Left lobe of liver (tissue), 2 donors: ENCODE measurements at regions not wholly inside any gene's neighbourhood (a gene's known extent, or its start where the extent isn't known, plus 50 kb on each side); places are given as distances from the start of the nearest gene placed in this dataset.

ENCODE experiments used
- ATAC-seq: fragments of 200-7000 bp; cut with Tn5 transposase; one replicate; pipeline ENCODE4 v1.9.1; 2020; ENCODE audit warnings: mild to moderate bottlenecking, moderate library complexity
- DNase-seq: peaks from one replicate; pipeline ENCODE4 v3.0.0-alpha.2; 2020; ENCODE audit warnings: low spot score
- donor health status: DM: no; HTN: no; CAD: no; lungs with moderate emphysema.
- donor health status: DM: no; HTN: yes; CAD: no.

DNA sequence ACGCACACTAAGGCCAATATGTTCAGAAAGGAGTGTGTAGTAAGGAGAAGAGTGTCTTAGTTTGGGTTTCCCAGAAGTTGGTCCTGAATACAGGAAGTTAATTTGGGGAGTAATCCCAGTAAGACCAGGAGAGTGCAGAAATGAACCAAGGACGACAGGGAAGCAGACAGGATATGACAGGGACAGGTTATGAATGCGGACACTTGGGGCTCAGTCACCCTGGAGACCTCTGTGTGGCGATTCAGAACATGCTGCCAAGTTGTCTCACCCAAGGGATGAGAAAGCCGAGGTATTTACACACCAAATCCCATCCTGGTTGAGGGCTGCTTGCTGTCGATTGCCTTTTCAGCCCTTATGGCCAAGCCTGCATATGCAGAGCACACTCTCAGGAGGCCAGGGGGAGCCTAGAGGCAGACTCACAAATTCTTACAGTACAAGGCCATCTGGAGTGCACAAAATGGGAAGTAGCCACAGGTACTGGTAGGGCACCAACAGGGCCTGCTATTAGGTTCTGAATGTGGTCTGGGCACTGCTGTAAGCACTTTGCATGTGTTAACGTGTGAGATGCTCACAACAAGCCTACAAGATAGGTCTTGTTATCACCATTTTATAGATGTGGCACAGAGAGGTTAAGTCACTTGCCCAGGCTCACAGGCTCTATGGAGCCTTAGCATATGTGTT lies 233.1 kb upstream of the ANKRD55 start:
- no peak for ATAC-seq
- no peak for DNase-seq

- DNase-seq (no peak), ATAC-seq (no peak)
Observed at GRCh38 chr5:56465769-56466135, 232.6 kb upstream of the ANKRD55 start.

- DNase-seq: no peak
- no peak for ATAC-seq
Observed at GRCh38 chr5:56464935-56465768, 232.0 kb upstream of the ANKRD55 start.

DNA sequence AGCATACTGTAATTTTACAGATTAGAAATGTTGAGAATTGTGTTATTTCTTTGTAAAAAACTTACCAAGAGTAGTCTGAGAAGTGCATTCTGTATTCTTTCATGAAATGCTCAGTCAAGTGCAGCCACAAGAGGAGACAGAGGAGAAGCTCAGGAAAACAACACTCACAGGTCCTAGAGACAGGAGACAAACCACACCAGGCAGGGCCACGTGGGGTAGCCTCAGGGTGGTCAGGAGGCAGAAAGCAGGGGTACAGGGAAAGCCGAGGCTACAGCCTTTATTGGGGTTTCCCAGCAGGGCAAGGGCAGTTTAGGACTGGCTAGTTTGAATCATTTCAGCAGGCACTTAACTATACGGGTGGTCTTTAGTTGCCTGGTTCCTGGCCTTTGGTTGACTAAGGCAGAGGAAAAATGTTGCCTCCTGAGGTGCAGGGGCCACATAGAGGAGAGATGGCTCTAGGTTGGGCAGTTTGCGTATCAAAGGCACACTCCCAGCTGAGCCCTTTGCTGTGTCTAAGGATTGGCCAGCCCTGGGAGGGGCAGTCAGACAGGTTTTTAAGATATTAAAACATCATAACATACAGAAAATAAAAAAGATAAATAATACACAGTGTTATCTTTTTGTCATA lies 230.9 kb upstream of the ANKRD55 start:
- DNase-seq (no peak), ATAC-seq (no peak)

DNA sequence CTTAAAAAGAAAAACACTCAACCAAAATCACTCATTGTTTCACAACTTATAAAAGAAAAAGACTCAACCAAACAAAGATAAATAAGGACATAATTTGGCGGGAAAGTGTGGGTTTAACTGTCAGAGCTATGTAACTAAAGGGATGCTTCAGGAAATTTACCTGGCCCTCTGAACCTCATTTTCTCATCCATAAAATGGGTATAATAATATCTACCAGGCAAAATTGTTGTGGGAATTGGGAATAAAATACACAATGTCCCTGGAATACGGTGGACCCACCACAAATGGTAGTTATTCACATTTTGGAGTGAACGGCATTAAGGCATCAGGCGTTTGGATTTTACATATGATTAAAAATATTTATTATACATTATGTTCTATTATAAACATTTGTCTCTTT lies 228.5 kb upstream of the ANKRD55 start:
- DNase-seq (no peak), ATAC-seq (no peak)

DNA sequence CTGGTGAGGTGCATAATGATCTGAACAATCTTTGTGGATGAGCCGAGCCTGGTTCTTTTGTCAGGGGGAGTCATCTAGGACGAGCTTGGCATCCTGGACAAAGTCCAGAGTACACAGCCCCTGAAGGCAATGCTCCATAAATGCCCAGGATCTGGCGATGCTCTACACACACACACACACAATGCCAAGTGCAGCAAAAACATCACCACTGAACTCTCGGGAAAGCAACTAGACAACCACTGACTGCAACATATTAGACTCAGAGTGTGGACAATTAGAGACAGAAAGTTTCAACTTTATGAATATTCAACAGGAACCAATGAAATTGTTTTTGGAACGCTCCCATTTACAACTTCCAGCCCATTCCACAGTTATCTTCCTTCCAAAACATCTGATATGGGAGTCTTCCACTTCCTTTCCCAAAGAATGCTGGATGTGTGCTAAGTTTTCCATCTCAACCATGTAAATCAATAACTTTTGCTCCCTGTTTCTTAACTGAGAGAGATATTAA lies 227.6 kb upstream of the ANKRD55 start:
- ATAC-seq (no peak), DNase-seq (no peak)

DNA sequence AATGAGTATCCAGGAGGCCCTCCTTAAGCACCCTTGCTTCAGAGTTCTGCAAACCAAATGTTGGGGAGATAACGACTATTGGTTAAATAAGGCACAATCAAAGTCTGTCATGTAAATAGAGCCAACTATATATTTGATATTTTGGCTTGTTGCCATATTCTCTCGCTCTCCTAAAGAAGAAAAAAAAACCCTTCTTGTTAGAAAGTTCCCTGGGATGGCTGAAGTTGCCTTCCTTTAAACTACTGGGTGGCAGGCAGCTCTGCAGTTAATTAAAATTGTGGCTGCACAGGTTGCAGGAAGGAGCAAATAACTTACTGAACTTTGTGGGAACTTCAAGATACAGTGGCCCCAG lies 227.0 kb upstream of the ANKRD55 start:
- ATAC-seq (no peak), DNase-seq (no peak)

DNA sequence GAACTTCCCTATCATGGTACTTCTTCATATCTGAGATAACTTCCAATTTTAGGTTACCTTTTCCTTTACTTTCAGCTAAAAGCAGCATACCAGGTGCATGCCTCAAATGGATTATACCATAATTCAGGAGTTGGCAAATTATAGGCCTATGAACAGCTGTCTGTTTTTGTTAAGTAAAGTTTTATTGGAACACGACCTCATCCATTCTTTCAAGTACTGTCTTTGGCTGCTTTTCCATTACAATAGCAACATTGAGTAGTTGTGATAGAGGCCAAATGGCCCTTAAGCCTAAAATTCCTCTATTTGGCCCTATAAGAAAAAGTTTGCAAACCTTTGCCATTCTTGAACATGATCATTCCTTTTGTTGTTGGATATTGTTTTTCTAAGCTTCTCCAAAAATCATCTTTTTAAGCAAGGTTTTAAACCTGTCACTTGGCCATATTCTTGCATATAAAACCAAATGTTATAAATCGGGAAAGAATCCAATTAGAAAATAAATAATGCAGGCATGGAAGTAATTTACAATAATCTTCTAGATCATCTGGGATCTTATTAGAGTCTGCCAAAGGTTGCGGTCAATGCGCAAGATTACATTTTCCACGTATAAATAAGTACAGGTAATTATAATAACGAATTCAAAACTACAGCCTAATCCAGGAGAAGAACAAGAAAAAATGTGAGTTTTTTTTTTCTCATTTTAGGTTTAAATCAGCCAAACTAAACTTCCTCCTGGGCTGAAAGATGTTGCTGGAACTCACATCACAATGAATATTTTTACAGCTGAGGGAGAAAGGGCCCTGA lies 226.5 kb upstream of the ANKRD55 start:
- DNase-seq (no peak), ATAC-seq (no peak)

- ATAC-seq (no peak), DNase-seq (no peak)
Observed at GRCh38 chr5:56457887-56458812, 225.0 kb upstream of the ANKRD55 start.

DNA sequence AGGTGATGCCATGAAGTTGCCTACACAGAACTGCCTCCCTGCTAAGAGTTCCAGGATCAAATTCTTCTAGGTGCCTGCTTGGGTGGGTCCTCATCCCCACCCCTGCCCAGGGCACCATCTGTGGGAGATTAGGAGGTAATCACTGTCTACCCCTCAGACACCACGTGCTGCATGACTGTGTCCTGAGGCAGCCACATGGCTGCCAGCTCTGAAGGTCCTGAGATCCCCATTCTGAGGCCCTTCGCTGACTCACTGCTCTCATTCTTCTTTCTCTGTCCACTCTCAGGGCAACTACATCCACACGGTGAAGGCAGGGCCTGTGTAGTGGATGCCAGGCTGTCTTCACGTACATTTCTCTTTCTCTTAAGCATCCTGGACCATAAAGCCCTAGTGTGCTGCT lies 222.9 kb upstream of the ANKRD55 start:
- ATAC-seq: no peak
- DNase-seq: no peak

DNA sequence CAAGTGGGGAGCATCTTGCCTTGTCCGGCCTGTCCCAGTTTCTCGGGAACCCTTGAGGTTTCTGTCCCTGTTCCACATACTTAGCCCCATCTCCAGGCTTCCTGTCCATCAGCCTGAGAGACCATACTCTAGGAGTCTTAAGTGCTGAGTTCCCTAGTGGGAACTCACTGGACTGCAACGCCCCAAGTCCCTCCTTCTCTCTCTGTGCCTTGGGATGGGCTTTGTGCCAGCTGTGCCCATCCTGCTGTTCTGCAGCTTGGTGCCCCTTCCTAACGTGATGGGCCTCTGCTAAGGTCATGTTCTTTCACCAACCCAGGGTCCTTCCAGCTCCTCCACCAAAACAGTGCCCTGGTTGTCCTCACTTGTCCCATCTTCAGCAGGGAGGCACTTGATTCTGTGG lies 222.3 kb upstream of the ANKRD55 start:
- ATAC-seq (no peak), DNase-seq (peak; percentile 22)

- DNase-seq (peak; percentile 45), ATAC-seq (no peak)
Observed at GRCh38 chr5:56454219-56454862, 221.2 kb upstream of the ANKRD55 start.

- no peak for ATAC-seq
- DNase-seq: peak; percentile 21
Observed at GRCh38 chr5:56451742-56452141, 218.6 kb upstream of the ANKRD55 start.

DNA sequence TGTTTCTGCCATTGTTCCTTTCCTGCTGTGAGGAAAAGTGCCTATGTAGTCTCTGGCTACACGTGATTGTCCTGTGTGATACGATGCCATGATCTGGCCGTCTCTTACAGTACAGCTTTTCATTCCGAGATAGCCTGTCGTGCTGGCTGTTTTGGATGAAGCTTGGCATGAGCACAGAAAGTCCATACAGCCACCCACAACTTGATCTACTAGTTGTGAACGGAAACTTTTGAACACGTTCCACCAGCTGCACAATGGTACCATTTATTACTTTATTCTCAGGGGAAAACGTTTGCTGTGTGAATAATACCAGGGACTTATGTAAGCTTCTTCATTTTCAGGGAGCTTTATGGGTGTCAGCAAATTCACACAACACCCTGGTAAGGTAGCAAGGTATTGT lies 217.6 kb upstream of the ANKRD55 start:
- DNase-seq: peak; percentile 38
- no peak for ATAC-seq

DNA sequence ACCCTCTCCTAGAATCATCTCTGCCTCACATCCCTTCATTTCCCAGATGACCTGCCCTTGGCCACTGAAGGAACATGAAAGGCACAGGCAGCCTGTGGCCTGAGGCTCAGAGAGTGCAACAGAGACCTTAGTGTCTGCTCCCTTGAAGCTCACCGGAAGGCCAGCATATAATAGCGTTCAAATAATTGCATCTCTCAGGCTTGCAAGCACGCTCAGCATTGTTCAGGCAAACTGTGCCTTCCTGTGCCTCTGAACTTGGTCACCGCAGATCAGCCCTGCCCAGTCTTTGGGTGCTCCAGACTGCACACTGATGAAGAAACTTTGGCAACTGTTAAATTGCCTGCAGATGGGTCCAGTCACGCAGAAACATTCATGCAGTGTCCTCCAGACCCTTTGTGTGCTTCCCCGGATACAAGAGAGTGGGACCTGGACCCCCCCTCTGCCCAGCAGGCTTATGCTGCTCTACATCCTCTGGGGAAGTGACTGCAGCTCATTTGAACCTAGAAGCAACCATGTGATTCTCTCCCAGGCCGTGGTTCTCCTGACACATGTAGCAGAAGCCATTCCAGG lies 216.0 kb upstream of the ANKRD55 start:
- ATAC-seq (no peak), DNase-seq (no peak)

DNA sequence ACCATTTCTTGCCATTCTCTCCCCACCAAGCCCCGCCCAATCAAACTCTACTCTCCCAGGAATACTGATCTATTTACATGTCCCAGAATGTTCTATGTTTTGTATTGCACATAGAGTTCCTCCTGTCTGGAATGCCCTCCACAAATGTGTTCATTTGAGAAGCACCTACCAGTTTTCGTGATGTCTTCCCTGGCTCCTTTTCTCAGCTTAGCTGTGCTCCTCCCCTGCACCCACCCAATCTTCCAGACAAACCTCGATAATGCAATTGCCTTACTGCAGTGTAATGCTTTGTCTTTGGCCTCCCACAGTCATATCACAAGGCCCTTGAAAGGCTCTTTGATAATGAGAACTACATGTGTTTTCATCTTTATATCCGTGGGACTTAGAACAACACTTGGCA lies 214.5 kb upstream of the ANKRD55 start:
- no peak for ATAC-seq
- peak; percentile 18 for DNase-seq

GRCh38 chr5:56447232-56447631 lies 214.1 kb upstream of the ANKRD55 start:
- DNase-seq (no peak), ATAC-seq (peak; percentile 50)

DNA sequence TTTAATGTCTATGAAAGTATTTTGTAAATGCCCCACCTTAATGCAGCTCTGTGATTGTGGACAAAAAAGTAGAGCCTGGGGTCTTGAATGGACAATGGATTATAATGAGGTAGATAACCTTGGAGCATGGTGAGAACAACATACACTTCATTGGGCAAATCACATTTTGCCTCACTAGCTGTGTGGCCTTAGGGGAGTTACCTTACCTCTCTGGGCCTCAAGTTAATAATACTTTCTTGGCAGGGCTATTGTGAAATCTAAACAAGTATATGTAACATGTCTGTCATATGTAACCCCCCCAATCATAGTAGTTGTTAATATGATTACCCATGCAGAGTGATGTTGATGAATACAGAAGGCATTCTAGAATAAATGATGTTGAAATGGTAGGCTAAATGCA lies 213.6 kb upstream of the ANKRD55 start:
- ATAC-seq (no peak), DNase-seq (no peak)

- ATAC-seq (no peak), DNase-seq (no peak)
Observed at GRCh38 chr5:56443826-56444225, 210.7 kb upstream of the ANKRD55 start.
